Loucy (cell line): ENCODE measurements at regions not wholly inside any gene's neighbourhood (a gene's known extent, or its start where the extent isn't known, plus 50 kb on each side); places are given as distances from the start of the nearest gene placed in this dataset.

ENCODE experiments used
- CTCF ChIP-seq: fragments of 200-600 bp; sonication (generic); conservative IDR thresholded peaks from 2 replicates; pipeline ENCODE4 v1.5.1; 2014; ENCODE audit warnings: mild to moderate bottlenecking, antibody characterized with exemption, low read length
- EZH2phosphoT487 ChIP-seq: fragments of 200-600 bp; IDR thresholded peaks from 2 replicates; pipeline ENCODE4 v1.6.1; 2018; ENCODE audit warnings: antibody characterized with exemption, mild to moderate bottlenecking, moderate library complexity, borderline replicate concordance

GRCh38 chr10:62548686-62549085, 174.5 kb downstream of the ZNF365 start:
- TF ChIP-seq CTCF (no peak), EZH2phosphoT487 (no peak)
